Psoas muscle (tissue), 7 donors: ENCODE measurements at regions not wholly inside any gene's neighbourhood (a gene's known extent, or its start where the extent isn't known, plus 50 kb on each side); places are given as distances from the start of the nearest gene placed in this dataset.

ENCODE experiments used
- ATAC-seq, 4 donors: fragments of 200-7000 bp; cut with Tn5 transposase; one replicate each; pipeline ENCODE4 v1.9.1; 2020; ENCODE audit warnings: moderate library complexity in 3 of 4, mild to moderate bottlenecking in 2 of 4
- DNase-seq, 2 donors: peaks; one replicate each; pipeline ENCODE4 v3.0.0-alpha.2; 2020
- H3K27ac ChIP-seq: fragments of 200-600 bp; one replicate; pipeline ENCODE4 v1.8.0; 2022
- H3K27me3 ChIP-seq, 3 donors: fragments of 200-600 bp in 1 of 3; one replicate each; pipeline versions ENCODE4 v1.6.1 to v1.8.0; 2013 to 2022; ENCODE audit warnings: low read length in 2 of 3, mild to moderate bottlenecking in 2 of 3, moderate library complexity in 1 of 3; ENCODE audit not compliant: insufficient read depth in 3 of 3
- H3K36me3 ChIP-seq, 2 donors: fragments of 200-600 bp in 1 of 2; one replicate each; pipeline versions ENCODE4 v1.6.1 to v1.8.0; 2013 to 2022; ENCODE audit warnings: low read depth in 1 of 2, mild to moderate bottlenecking in 1 of 2, moderate library complexity in 1 of 2; ENCODE audit not compliant: insufficient read depth in 1 of 2
- H3K4me1 ChIP-seq: fragments of 200-600 bp; one replicate; pipeline ENCODE4 v1.8.0; 2022
- H3K4me3 ChIP-seq: fragments of 200-600 bp; one replicate; pipeline ENCODE4 v1.8.0; 2022; ENCODE audit warnings: mild to moderate bottlenecking
- H3K9me3 ChIP-seq: fragments of 200-600 bp; one replicate; pipeline ENCODE4 v1.8.0; 2022
- WGBS, 3 donors: extraction: QIAGEN DNeasy Blood & Tissue Kit; methylation state at CpG; one replicate each; pipeline versions ENCODE4 v1.1.6 to v1.1.7; 2013; 5-methylcytosine and 5-hydroxymethylcytosine counted together
- intact Hi-C, 2 donors: fragments of 100-400 bp; cut with DNase I; formaldehyde crosslinking; loops; one replicate each; pipeline versions ENCODE4 v1.11.0 to v1.14.2; 2022
- TF ChIP-seq, protein P1 (sequence below): fragments of 200-600 bp; IDR thresholded peaks from one replicate; pipeline ENCODE4 v1.8.0; 2022; ENCODE audit warnings: antibody characterized with exemption
- donor health status: healthy with polysubstance abuse.
- donor health status: DM: no; HTN: no; CAD: no; lungs with moderate emphysema.
- donor health status: Bipolar disorder and iron deficiency.
- donor health status: healthy.
- donor health status: DM: yes; HTN: yes; CAD: no.
- donor health status: DM: no; HTN: no; CAD: no.
- donor health status: DM: yes; HTN: yes; CAD: no.

DNA sequence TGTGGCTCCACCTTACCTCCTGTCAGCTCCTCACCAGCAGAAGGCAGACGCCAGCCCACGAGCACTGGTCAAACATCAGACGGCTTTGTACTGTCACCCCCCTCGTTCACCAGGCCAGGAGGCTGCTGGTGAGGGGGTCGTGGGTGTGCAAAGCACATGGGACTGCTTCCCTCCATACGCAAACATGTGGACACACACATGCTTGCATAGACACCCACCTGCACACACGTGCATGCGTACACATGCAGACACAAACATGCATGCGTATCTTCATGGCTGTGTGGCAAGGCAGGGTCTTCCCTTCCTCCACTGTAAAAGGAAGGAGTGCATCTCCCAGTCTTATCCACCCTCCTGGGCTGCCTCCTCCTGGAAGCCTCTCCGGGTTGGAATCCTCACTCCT lies 178.5 kb downstream of the OLFM1 start:
- H3K4me1 ChIP-seq, result no peaks in the 10 kb centered on the region
- 74 to 77% (median 76%) methylated on average over 10 of the region's 10 CpGs for WGBS, 3 donors
- H3K4me3 ChIP-seq, result no peak overlapping the region
- no peaks in the 10 kb centered on the region for H3K36me3 ChIP-seq
- TF ChIP-seq, protein P1, sequence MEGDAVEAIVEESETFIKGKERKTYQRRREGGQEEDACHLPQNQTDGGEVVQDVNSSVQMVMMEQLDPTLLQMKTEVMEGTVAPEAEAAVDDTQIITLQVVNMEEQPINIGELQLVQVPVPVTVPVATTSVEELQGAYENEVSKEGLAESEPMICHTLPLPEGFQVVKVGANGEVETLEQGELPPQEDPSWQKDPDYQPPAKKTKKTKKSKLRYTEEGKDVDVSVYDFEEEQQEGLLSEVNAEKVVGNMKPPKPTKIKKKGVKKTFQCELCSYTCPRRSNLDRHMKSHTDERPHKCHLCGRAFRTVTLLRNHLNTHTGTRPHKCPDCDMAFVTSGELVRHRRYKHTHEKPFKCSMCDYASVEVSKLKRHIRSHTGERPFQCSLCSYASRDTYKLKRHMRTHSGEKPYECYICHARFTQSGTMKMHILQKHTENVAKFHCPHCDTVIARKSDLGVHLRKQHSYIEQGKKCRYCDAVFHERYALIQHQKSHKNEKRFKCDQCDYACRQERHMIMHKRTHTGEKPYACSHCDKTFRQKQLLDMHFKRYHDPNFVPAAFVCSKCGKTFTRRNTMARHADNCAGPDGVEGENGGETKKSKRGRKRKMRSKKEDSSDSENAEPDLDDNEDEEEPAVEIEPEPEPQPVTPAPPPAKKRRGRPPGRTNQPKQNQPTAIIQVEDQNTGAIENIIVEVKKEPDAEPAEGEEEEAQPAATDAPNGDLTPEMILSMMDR, result no peak
- no peak overlapping the region for H3K27ac ChIP-seq
- intact Hi-C loops, result no loop called here
- H3K27me3 ChIP-seq, result peaks cover 0 to 60% (median 9%) of the 10 kb centered on the region in 3 donors
- ATAC-seq, result no peak
- DNase-seq, result no peak
- no peaks in the 10 kb centered on the region for H3K9me3 ChIP-seq

DNA sequence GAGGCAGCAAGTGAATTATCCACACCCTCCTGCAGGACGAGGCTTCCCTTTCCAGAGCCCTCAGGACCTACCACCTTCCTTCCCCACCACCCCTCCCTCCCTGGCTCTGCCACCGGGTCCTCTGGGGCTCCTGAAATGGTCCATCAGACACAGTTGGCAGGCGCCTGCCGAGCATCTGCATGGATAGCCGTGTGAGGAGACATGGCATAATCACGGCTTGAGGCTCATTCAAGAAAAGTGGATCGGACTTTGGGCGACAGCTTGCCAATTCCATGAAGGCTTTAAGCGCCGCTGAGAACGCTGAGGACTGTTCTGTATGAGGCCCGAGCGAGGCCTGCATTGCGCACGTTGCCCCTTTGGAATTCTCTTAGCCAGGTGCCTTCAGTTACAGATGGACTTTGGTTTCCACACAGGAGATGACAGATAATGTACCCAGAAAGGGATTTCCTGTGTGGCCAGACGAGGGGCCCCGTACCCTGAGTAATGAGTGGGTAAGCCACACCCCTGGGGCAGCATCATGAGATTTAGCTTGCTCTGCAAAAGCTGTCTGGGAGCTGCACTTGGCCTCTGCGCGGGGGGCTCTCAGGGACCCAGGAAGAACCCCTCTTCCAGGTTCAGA lies 179.8 kb downstream of the OLFM1 start:
- ATAC-seq (no peak), DNase-seq (no peak)
- no peak overlapping the region for H3K27ac ChIP-seq
- no peaks in the 10 kb centered on the region for H3K9me3 ChIP-seq
- intact Hi-C loops, result no loop called here
- peaks cover 0 to 67% (median 9%) of the 10 kb centered on the region in 3 donors for H3K27me3 ChIP-seq
- 71 to 72% (median 71%) methylated on average over 18 to 19 of the region's 19 CpGs for WGBS, 3 donors
- H3K4me3 ChIP-seq, result no peak overlapping the region
- H3K4me1 ChIP-seq, result no peaks in the 10 kb centered on the region
- H3K36me3 ChIP-seq, result no peaks in the 10 kb centered on the region
- TF ChIP-seq, protein P1, result no peak

DNA sequence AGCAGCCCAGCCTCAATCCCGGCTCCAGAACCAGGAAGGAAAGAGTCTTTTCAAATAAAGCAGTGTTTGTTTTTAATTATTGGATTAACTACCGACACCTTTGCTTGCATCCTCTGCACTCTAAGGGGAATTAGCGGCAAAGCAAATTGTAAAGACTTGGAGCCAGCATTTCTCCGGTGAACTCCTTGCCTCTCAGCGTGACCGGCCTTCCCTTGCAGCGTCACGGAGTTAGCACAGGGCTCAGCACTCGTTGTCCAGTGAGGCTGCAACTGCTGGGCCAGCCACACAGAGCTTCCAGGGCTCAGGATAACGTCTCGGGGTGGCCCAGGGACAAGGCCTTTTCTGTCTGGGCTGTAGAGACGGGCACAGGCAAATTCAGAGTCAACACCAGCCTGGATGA lies 180.6 kb downstream of the OLFM1 start:
- peaks cover 0 to 67% (median 10%) of the 10 kb centered on the region in 3 donors for H3K27me3 ChIP-seq
- WGBS, 3 donors, result 67 to 79% (median 75%) methylated on average over 12 of the region's 12 CpGs
- no peak overlapping the region for H3K4me3 ChIP-seq

DNA sequence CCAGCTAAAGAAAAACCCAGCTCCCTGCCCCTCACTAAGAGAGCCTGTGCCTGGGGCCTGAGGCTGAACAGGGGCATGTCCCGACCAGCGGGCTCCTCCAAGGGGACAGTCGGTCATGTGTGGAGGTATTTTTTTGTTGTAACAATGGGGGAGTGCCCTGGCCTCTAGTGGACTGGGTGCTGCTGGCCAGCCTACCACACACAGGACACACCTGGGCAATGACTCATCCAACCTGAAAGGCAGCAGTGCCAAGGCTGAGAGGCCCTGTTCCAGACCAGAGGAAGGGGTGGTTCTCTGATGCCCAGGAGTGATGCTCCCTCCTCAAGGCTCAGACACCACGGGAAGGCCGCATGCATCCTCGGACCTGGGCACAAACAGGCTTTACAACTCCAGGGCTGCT lies 181.5 kb downstream of the OLFM1 start:
- H3K4me3 ChIP-seq, result no peak overlapping the region
- TF ChIP-seq, protein P1, result no peak
- no peak overlapping the region for H3K27ac ChIP-seq
- no peaks in the 10 kb centered on the region for H3K36me3 ChIP-seq
- no peaks in the 10 kb centered on the region for H3K9me3 ChIP-seq
- ATAC-seq (no peak), DNase-seq (no peak)
- no peaks in the 10 kb centered on the region for H3K4me1 ChIP-seq
- H3K27me3 ChIP-seq, result peaks cover 0 to 71% (median 12%) of the 10 kb centered on the region in 3 donors
- WGBS, 3 donors, result 87 to 94% (median 90%) methylated on average over 6 of the region's 6 CpGs
- intact Hi-C loops, result no loop called here

More for the DNA sequence above, 180.6 kb downstream of the OLFM1 start:
- Histone ChIP-seq H3K27ac (no peak overlapping the region), H3K36me3 (no peaks in the 10 kb centered on the region), H3K4me1 (no peaks in the 10 kb centered on the region), H3K9me3 (no peaks in the 10 kb centered on the region)
- intact Hi-C loops, result no loop called here
- ATAC-seq (no peak), DNase-seq (no peak)
- TF ChIP-seq, protein P1, result no peak
